HG03135 (cell line): ENCODE measurements at regions not wholly inside any gene's neighbourhood (a gene's known extent, or its start where the extent isn't known, plus 50 kb on each side); places are given as distances from the start of the nearest gene placed in this dataset.

Source experiments
- ATAC-seq: cut with Tn5 transposase; IDR thresholded peaks from one replicate; pipeline ENCODE4 v1.9.1; 2021; ENCODE audit warnings: mild to moderate bottlenecking, moderate library complexity; ENCODE audit not compliant: unreplicated experiment

- ATAC-seq = no peak
Observed at GRCh38 chr6:14622085-14622484, 504.5 kb downstream of the CD83 start.

- ATAC-seq = no peak
Observed at GRCh38 chr6:14622909-14623505, 505.4 kb downstream of the CD83 start.

GRCh38 chr6:14625173-14625895, 507.8 kb downstream of the CD83 start:
- no peak for ATAC-seq

GRCh38 chr6:14626556-14626955, 509.0 kb downstream of the CD83 start:
- no peak for ATAC-seq

- ATAC-seq = no peak
Observed at GRCh38 chr6:14630016-14630415, 512.4 kb downstream of the CD83 start.

GRCh38 chr6:14633479-14633878, 515.9 kb downstream of the CD83 start:
- no peak for ATAC-seq

GRCh38 chr6:14634072-14634471, 516.5 kb downstream of the CD83 start:
- no peak for ATAC-seq

GRCh38 chr6:14635195-14635594, 517.6 kb downstream of the CD83 start:
- ATAC-seq = no peak

GRCh38 chr6:14635934-14636591, 518.5 kb downstream of the CD83 start:
- no peak for ATAC-seq

- ATAC-seq = no peak
Observed at GRCh38 chr6:14638435-14638905, 520.9 kb downstream of the CD83 start.

GRCh38 chr6:14638906-14639761, 521.6 kb downstream of the CD83 start:
- no peak for ATAC-seq

- no peak for ATAC-seq
Observed at GRCh38 chr6:14639983-14640599, 522.5 kb downstream of the CD83 start.

- no peak for ATAC-seq
Observed at GRCh38 chr6:14640631-14641030, 523.1 kb downstream of the CD83 start.

- ATAC-seq = no peak
Observed at GRCh38 chr6:14641423-14642135, 524.0 kb downstream of the CD83 start.

GRCh38 chr6:14642136-14642505, 524.5 kb downstream of the CD83 start:
- ATAC-seq = no peak

- ATAC-seq = no peak
Observed at GRCh38 chr6:14642842-14643241, 525.3 kb downstream of the CD83 start.

GRCh38 chr6:14644381-14644780, 526.8 kb downstream of the CD83 start:
- ATAC-seq = no peak

- ATAC-seq = no peak
Observed at GRCh38 chr6:14645221-14645620, 527.6 kb downstream of the CD83 start.

- ATAC-seq = no peak
Observed at GRCh38 chr6:14645841-14646240, 528.3 kb downstream of the CD83 start.

GRCh38 chr6:14646371-14646770, 528.8 kb downstream of the CD83 start:
- ATAC-seq = no peak
